Activated CD8-positive, alpha-beta memory T cell treated with anti-CD3 and anti-CD28 coated beads for 36 hours (primary cell): ENCODE measurements at regions not wholly inside any gene's neighbourhood (a gene's known extent, or its start where the extent isn't known, plus 50 kb on each side); places are given as distances from the start of the nearest gene placed in this dataset.

ENCODE experiments used
- CTCF ChIA-PET: fragments of 350-600 bp; sonication (Branson Sonifier 250); formaldehyde crosslinking; loops from one replicate; lab custom pipeline; 2021; ENCODE audit warnings: antibody characterized with exemption; lab: Charles Lee
- POLR2A ChIA-PET: fragments of 350-600 bp; sonication (Branson Sonifier 250); formaldehyde crosslinking; loops from one replicate; lab custom pipeline; 2021; ENCODE audit warnings: antibody characterized with exemption; lab: Charles Lee

DNA sequence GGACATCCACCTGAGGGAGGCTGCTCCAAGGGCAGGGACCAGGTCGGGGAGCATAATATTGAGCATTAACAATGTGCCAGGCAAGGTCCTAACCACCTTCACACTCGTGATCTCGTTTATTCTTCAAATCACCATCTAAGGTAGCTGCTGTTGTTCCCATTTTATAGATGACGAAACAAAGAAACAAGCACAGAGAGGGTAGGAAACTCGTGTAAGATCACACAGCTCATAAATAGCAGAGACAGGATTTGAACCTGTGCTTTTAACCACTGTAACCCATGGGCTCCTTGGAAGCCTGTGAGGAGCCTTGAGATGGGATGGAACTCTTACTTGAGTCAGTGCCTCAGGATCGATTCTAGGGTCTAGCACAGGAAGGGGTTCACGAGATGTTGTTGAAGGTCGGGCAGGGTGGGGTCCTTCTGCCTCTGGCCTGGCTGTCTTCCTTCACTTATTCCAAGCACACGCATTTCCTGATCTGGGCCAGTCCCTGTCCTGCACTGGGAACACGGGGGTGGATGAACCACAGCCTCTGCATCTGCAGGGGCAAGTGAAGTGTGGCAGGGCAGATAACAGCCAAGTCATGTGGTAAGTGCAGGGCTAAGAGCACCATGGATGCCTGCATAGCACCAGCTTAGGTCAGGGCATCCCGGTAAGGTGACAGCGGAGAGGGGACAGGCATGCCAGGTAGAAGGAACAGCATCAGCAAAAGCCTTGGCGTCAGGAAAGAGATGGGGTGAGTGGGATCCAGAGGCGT, 188.1 kb downstream of the MELK start:
- POLR2A ChIA-PET = no interaction called here
- CTCF ChIA-PET = no interaction called here

DNA sequence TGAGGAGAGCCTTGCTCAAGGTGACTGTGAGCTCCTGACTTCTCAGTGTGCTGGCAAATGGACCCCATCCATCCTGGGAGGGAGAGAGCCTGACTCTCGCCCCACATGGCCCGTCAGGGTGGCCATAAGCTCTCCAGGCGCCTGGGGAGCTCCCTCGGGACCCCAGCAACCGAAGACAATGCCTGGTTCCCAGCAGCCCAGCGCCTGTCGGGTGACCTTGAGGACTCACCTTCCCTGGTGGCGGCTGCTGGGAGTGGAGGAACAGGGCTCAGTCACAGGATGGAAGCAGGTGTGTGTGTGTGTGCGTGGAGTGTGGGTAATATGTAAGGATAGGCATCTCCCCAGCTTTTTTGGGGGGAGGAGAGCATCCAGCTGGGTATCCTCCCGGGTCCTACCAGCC, 190.3 kb downstream of the MELK start:
- ChIA-PET POLR2A (no interaction called here), CTCF (no interaction called here)

DNA sequence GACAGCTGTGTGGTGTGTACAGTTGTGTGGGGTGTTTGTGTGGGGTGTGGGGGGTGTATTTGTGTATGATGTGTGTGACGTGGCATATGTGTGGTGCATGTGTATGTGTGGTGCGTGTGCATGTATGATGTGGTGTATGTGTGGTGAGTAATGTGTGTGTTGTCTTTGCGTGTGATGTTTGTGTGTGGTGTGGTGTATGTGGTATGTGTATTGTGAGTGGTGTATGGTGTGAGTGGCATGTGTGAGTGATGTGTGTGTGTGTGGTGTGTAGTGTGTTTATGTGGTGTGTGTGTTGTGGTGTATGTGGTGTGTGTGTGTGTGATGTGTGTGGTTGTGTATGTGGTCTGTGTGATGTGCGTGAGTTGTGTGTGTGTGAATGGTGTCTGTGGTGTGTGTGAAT, 191.1 kb downstream of the MELK start:
- ChIA-PET CTCF (no interaction called here), POLR2A (no interaction called here)

DNA sequence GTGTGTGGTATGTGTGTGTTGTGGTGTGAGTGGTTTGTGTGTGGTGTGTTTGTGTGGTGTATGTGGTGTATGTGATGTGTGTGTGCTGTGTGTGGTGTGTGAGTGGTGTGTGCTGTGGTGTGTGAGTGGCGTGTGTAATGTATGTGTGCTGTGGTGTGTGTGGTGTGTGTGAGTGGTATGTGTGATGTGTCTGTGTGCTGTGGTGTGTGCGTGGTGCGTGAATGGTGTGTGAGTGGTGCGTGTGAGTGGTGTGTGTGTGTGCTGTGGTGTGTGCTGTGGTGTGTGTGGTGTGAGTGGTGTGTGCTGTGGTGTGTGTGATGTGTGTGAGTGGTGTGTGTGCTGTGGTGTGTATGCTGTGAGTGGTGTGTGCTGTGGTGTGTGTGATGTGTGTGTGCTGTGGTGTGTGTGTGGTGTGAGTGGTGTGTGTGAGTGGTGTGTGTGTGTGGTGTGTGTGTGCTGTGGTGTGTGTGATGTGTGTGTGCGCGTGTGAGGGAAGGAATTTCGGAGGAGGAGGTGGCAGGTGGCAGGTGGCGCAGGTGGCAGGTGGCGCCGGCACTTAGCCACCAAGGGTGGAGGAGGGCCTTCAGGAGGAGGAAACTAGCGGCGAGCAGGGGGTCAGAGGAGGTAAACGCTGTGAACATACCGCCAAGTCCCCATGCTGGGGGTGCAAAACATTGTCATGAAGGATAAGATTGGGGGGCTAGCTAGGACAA, 191.8 kb downstream of the MELK start:
- POLR2A ChIA-PET = no interaction called here

GRCh38 chr9:36765077-36765390, 192.3 kb downstream of the MELK start:
- CTCF ChIA-PET = no interaction called here
- POLR2A ChIA-PET = no interaction called here

More for the DNA sequence above, 191.8 kb downstream of the MELK start:
- CTCF ChIA-PET = no interaction called here

DNA sequence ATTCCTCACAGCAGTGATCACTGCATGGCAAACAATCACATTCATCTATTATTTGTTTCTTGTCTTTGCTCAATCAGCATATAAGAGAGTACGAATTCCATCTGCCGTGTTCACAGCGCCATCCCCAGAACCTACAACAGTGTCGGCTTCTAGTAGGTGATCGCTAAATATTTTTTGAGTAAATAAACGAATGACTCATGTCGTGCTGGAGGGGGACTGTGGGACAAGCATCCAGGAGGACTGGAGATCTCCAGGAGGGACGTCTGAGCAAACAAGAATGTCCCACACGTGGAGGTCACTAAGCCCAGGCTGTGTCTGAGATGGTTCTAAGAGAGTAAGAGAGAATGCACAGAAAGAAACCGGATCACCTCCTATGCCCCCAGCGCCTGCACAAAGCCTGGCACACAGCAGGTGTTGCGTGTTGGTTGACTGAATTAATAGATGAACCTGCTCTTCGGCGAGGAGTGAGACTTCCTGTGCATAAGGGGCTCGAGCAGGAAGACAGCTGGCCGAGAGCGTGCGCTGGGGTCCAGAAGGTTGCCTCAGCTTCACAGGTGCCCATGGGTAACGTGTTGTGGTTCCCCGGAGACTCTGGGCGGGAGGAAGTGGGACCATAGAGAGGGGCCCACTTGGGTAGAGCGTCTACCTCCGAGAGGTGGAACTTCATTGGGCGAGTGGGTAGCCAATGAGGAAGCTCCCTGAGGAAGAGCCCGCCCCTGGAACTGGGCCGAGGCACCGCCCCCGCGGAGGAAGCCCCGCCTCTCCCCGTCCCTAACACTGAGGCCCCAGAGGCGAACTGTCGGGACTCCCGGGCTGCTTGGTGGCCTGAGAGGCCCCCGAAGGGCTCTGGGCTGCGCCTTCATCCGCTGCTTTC, 193.0 kb downstream of the MELK start:
- POLR2A ChIA-PET = no interaction called here
- CTCF ChIA-PET = interaction anchor here (1.0 kb wide), 1 partner anchor 196 kb away, joined by 3 read pairs; no protein-coding TSS in a partner anchor

- ChIA-PET POLR2A (no interaction called here), CTCF (no interaction called here)
Observed at GRCh38 chr9:36768677-36769076, 196.0 kb downstream of the MELK start.

GRCh38 chr9:36770025-36770424, 197.3 kb downstream of the MELK start:
- POLR2A ChIA-PET = no interaction called here

GRCh38 chr9:36772449-36773403, 200.0 kb downstream of the MELK start:
- ChIA-PET POLR2A (no interaction called here), CTCF (no interaction called here)

More at GRCh38 chr9:36770025-36770424, 197.3 kb downstream of the MELK start:
- CTCF ChIA-PET = no interaction called here

DNA sequence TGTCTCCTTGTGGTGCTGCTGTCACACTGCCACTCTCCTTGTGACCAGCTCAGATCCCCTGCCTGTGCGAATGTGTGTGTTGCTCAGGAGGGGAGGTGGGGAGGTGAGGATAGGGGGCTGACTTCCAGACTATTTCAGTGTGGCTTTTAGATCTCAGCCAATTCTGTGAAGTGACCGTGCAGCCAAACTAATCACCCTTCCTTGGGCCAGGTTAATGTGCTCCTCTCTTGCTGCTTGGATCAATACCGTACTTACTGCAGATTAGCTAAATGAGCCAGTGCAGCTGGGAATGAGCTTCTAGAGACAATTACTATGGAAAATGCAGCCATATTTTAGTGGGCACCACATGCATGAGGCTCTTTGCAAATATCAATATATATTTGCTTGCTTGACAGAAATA, 206.0 kb downstream of the MELK start:
- ChIA-PET CTCF (no interaction called here), POLR2A (no interaction called here)

DNA sequence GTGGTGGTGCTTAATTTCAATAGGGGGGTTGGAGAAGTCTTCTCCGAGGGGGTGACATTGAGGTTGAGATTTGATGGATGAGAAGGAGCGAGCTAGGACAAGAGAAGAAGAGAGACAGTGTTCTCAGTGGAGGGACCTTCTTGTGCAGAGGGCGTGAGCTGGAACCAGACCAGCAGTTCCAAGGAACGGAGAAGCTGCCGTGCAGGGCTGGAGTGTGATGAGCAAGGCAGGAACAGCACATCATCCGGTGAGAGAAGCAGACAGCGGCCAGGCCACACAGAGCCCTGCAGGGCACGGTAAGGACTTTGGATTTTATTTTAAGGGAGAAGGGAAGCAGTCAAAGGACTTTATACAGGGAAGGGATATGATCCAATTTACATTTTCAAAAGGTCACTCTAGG, 206.9 kb downstream of the MELK start:
- CTCF ChIA-PET = no interaction called here
- POLR2A ChIA-PET = no interaction called here

- CTCF ChIA-PET = no interaction called here
- POLR2A ChIA-PET = no interaction called here
Observed at GRCh38 chr9:36780186-36780585, 207.5 kb downstream of the MELK start.

- POLR2A ChIA-PET = no interaction called here
- CTCF ChIA-PET = no interaction called here
Observed at GRCh38 chr9:36781533-36781932, 208.8 kb downstream of the MELK start.
